K562 (cell line): ENCODE measurements at regions not wholly inside any gene's neighbourhood (a gene's known extent, or its start where the extent isn't known, plus 50 kb on each side); places are given as distances from the start of the nearest gene placed in this dataset.

Source experiments
- ATAC-seq: fragments of 200-7000 bp; cut with Tn5 transposase; 3 replicates; pipeline ENCODE4 v1.9.1; 2020; ENCODE audit warnings: moderate library complexity
- BruUV-seq: library from RNA; stranded (reverse); fragments of 400-500 nt; replicated peaks from 2 replicates; lab custom pipeline; 2021; lab: Mats Ljungman, UMichigan
- CTCF ChIA-PET: fragments of 300-600 bp; formaldehyde crosslinking; extraction: SDS; loops from one replicate; lab custom pipeline; 2021; ENCODE audit warnings: low intra/inter-chr PET ratio; lab: Yijun Ruan, JAX
- POLR2A ChIA-PET: fragments of 300-600, 350-650 bp; sonication (Branson Sonifier 250); formaldehyde crosslinking; extraction: SDS; loops from one replicate; lab custom pipeline; 2021; ENCODE audit warnings: antibody characterized with exemption, inconsistent platforms; lab: Yijun Ruan, JAX
- DNase-seq, 4 experiments: peaks; one replicate each; pipeline versions ENCODE4 v3.0.0 to v3.0.0-alpha.2; 2011 to 2018; ENCODE audit warnings: low spot score in 3 of 4, mixed read lengths in 3 of 4; ENCODE audit errors: extremely low read depth in 1 of 4
- FAIRE-seq: peaks from 2 replicates; lab custom pipeline; 2011; peaks lifted over from hg19 to GRCh38; lab: Jason Lieb, UNC
- H2AFZ ChIP-seq: 2 replicates; pipeline ENCODE4 v1.6.0; 2011; ENCODE audit warnings: low read depth, low read length, control low read depth, inconsistent platforms
- H3K27ac ChIP-seq: fragments of 200-600 bp; 3 replicates; pipeline ENCODE4 v1.8.0; 2011; ENCODE audit warnings: low read depth, mild to moderate bottlenecking, control low read depth, inconsistent platforms, low read length, moderate library complexity, mixed read lengths; ENCODE audit errors: extremely low read depth
- H3K27me3 ChIP-seq, 2 experiments: fragments of 300-600 bp in 1 of 2; 2 replicates in 1 of 2; 3 replicates in 1 of 2; pipeline versions ENCODE4 v1.6.0 to v1.8.0; 2011; ENCODE audit warnings: inconsistent platforms in 2 of 2, low read length in 2 of 2, mild to moderate bottlenecking in 1 of 2, mixed read lengths in 1 of 2, moderate library complexity in 1 of 2; ENCODE audit not compliant: control insufficient read depth in 2 of 2, insufficient read depth in 2 of 2
- H3K36me3 ChIP-seq: fragments of 300-600 bp; 3 replicates; pipeline ENCODE4 v1.8.0; 2011; ENCODE audit warnings: mild to moderate bottlenecking, low read length, inconsistent platforms; ENCODE audit not compliant: control insufficient read depth, insufficient read depth
- H3K4me1 ChIP-seq, 2 experiments: fragments of 200-600 bp in 1 of 2; replicated peaks in 1 of 2; 2 replicates in 1 of 2; 3 replicates in 1 of 2; pipeline versions ENCODE4 v1.5.1 to v1.8.0; 2011; ENCODE audit warnings: inconsistent platforms in 2 of 2, low read length in 2 of 2, mild to moderate bottlenecking in 1 of 2, mixed read lengths in 1 of 2, moderate library complexity in 1 of 2; ENCODE audit not compliant: control insufficient read depth in 2 of 2, insufficient read depth in 2 of 2
- H3K4me2 ChIP-seq: 2 replicates; pipeline ENCODE4 v1.6.1; 2011; ENCODE audit warnings: low read length, control low read depth, inconsistent platforms, mixed read lengths; ENCODE audit not compliant: insufficient read depth
- H3K4me3 ChIP-seq: fragments of 200-600 bp; sonication (generic), shearing (Covaris generic); 2 replicates; pipeline ENCODE4 v1.5.1; 2016; ENCODE audit warnings: control low read depth, inconsistent platforms
- H3K79me2 ChIP-seq: fragments of 200-600 bp; 3 replicates; pipeline ENCODE4 v1.8.0; 2011; ENCODE audit warnings: low read length, inconsistent platforms; ENCODE audit not compliant: control insufficient read depth, insufficient read depth
- H3K9ac ChIP-seq, 2 experiments: 2 replicates each; pipeline versions ENCODE4 v1.6.0 to v1.6.1; 2011; ENCODE audit warnings: low read depth in 2 of 2, low read length in 2 of 2, control low read depth in 1 of 2, inconsistent platforms in 1 of 2, mild to moderate bottlenecking in 1 of 2, mixed read lengths in 1 of 2; ENCODE audit not compliant: insufficient read depth in 1 of 2
- H3K9me1 ChIP-seq: one replicate; pipeline ENCODE4 v1.6.0; 2011; ENCODE audit warnings: inconsistent platforms, mild to moderate bottlenecking, low read length, moderate library complexity; ENCODE audit not compliant: control insufficient read depth, insufficient read depth
- H3K9me3 ChIP-seq: replicated peaks from 2 replicates; pipeline ENCODE4 v1.5.1; 2011; ENCODE audit warnings: low read depth, low read length, inconsistent platforms; ENCODE audit not compliant: control insufficient read depth, insufficient read depth
- H4K20me1 ChIP-seq: replicated peaks from 2 replicates; pipeline ENCODE4 v1.6.1; 2011; ENCODE audit warnings: low read length, inconsistent platforms, mixed read lengths; ENCODE audit not compliant: control insufficient read depth, insufficient read depth
- ARID1B ChIP-seq: fragments of 450-650 bp; IDR thresholded peaks from 2 replicates; pipeline ENCODE4 v1.6.1; 2016; ENCODE audit warnings: antibody characterized with exemption, mild to moderate bottlenecking, inconsistent platforms
- GABPB2 ChIP-seq: fragments of 250-450 bp; sonication (Bioruptor Pico); conservative IDR thresholded peaks from 2 replicates; pipeline ENCODE4 v1.5.1; 2021; ENCODE audit warnings: mild to moderate bottlenecking
- STAG1 ChIP-seq: sonication (generic); formaldehyde crosslinking; IDR thresholded peaks from 2 replicates; pipeline ENCODE4 v1.5.0; 2020; ENCODE audit warnings: missing genetic modification reagents, borderline replicate concordance
- TAF7 ChIP-seq: fragments of 450-650 bp; IDR thresholded peaks from 2 replicates; pipeline ENCODE4 v1.6.1; 2016; ENCODE audit warnings: missing genetic modification characterization, missing compliant biosample characterization
- ZNF23 ChIP-seq: fragments of 250-450 bp; sonication (Bioruptor Pico); IDR thresholded peaks from 2 replicates; pipeline ENCODE4 v1.4.0; 2020; ENCODE audit warnings: mild to moderate bottlenecking
- WGBS: fragments of 100-300 bp; shearing (Covaris generic); methylation state at CpG from one replicate; pipeline ENCODE4 v1.1.6; 2016; ENCODE audit warnings: low coverage, mixed read lengths; ENCODE audit not compliant: insufficient coverage; ENCODE audit errors: missing lambda C conversion rate; 5-methylcytosine and 5-hydroxymethylcytosine counted together
- in situ Hi-C: fragments of 300-500 bp; cut with MboI; formaldehyde crosslinking; loops from 4 replicates; pipeline ENCODE4 v1.15.0; 2018; ENCODE audit warnings: inconsistent platforms, mixed read lengths
- intact Hi-C: fragments of 100-400 bp; cut with micrococcal nuclease; formaldehyde crosslinking; loops from 2 replicates; pipeline ENCODE4 v1.14.2; 2022
- TF ChIP-seq, protein P1 (sequence below): sonication (generic); formaldehyde crosslinking; IDR thresholded peaks from 2 replicates; pipeline ENCODE4 v1.8.1; 2023; ENCODE audit warnings: mild to moderate bottlenecking, missing genetic modification reagents
- TF ChIP-seq, protein P2 (sequence below): fragments of 250-450 bp; sonication (Bioruptor Pico); IDR thresholded peaks from 2 replicates; pipeline ENCODE4 v1.4.0; 2020; ENCODE audit warnings: mild to moderate bottlenecking, moderate library complexity
- TF ChIP-seq, protein P3 (sequence below): sonication (generic); formaldehyde crosslinking; IDR thresholded peaks from 2 replicates; pipeline ENCODE4 v1.8.0; 2023; ENCODE audit warnings: mild to moderate bottlenecking, missing genetic modification reagents

DNA sequence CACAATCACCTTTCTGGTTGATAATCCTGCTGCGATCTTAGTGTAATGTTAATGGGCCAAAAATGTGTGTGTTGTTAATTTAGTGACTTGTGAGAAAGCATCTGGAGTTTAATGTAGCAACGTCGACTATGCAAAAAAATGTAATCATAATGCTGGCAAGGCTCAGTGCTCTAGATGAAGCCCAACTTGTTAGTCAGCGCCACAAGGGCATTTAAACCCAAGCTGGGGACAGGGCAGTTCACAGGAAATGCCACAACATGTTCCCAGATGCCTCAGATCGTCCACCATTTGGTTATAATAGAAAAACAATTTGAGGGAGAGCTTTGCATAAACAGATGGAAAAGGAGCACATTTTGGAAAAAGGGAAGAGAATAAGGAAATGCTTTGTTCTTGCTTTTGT lies 585.4 kb upstream of the PLXNA2 start:
- no peak overlapping the region for H3K9ac ChIP-seq
- CTCF ChIA-PET, result no interaction called here
- in situ Hi-C loops, result no loop called here
- H3K9me3 ChIP-seq, result no peaks in the 10 kb centered on the region
- TF ChIP-seq ARID1B, result no peak
- no peak for TF ChIP-seq STAG1 (CRISPR knock-in tag)
- TF ChIP-seq, protein P1, sequence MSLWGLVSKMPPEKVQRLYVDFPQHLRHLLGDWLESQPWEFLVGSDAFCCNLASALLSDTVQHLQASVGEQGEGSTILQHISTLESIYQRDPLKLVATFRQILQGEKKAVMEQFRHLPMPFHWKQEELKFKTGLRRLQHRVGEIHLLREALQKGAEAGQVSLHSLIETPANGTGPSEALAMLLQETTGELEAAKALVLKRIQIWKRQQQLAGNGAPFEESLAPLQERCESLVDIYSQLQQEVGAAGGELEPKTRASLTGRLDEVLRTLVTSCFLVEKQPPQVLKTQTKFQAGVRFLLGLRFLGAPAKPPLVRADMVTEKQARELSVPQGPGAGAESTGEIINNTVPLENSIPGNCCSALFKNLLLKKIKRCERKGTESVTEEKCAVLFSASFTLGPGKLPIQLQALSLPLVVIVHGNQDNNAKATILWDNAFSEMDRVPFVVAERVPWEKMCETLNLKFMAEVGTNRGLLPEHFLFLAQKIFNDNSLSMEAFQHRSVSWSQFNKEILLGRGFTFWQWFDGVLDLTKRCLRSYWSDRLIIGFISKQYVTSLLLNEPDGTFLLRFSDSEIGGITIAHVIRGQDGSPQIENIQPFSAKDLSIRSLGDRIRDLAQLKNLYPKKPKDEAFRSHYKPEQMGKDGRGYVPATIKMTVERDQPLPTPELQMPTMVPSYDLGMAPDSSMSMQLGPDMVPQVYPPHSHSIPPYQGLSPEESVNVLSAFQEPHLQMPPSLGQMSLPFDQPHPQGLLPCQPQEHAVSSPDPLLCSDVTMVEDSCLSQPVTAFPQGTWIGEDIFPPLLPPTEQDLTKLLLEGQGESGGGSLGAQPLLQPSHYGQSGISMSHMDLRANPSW (CRISPR knock-in tag), result no peak
- TF ChIP-seq, protein P2, sequence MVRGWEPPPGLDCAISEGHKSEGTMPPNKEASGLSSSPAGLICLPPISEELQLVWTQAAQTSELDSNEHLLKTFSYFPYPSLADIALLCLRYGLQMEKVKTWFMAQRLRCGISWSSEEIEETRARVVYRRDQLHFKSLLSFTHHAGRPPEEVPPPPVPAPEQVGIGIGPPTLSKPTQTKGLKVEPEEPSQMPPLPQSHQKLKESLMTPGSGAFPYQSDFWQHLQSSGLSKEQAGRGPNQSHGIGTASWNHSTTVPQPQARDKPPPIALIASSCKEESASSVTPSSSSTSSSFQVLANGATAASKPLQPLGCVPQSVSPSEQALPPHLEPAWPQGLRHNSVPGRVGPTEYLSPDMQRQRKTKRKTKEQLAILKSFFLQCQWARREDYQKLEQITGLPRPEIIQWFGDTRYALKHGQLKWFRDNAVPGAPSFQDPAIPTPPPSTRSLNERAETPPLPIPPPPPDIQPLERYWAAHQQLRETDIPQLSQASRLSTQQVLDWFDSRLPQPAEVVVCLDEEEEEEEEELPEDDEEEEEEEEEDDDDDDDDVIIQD (CRISPR knock-in tag), result no peak
- TF ChIP-seq ZNF23, result no peak
- TF ChIP-seq GABPB2 (CRISPR knock-in tag), result no peak
- TF ChIP-seq, protein P3, sequence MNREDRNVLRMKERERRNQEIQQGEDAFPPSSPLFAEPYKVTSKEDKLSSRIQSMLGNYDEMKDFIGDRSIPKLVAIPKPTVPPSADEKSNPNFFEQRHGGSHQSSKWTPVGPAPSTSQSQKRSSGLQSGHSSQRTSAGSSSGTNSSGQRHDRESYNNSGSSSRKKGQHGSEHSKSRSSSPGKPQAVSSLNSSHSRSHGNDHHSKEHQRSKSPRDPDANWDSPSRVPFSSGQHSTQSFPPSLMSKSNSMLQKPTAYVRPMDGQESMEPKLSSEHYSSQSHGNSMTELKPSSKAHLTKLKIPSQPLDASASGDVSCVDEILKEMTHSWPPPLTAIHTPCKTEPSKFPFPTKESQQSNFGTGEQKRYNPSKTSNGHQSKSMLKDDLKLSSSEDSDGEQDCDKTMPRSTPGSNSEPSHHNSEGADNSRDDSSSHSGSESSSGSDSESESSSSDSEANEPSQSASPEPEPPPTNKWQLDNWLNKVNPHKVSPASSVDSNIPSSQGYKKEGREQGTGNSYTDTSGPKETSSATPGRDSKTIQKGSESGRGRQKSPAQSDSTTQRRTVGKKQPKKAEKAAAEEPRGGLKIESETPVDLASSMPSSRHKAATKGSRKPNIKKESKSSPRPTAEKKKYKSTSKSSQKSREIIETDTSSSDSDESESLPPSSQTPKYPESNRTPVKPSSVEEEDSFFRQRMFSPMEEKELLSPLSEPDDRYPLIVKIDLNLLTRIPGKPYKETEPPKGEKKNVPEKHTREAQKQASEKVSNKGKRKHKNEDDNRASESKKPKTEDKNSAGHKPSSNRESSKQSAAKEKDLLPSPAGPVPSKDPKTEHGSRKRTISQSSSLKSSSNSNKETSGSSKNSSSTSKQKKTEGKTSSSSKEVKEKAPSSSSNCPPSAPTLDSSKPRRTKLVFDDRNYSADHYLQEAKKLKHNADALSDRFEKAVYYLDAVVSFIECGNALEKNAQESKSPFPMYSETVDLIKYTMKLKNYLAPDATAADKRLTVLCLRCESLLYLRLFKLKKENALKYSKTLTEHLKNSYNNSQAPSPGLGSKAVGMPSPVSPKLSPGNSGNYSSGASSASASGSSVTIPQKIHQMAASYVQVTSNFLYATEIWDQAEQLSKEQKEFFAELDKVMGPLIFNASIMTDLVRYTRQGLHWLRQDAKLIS (CRISPR knock-in tag), result no peak
- TF ChIP-seq TAF7 (tag), result no peak
- TF ChIP-seq, all 486 proteins: peak for 0
- Histone ChIP-seq H2AFZ (no peak overlapping the region), H3K27ac (no peak overlapping the region), H3K4me3 (no peak overlapping the region), H4K20me1 (no peaks in the 10 kb centered on the region), H3K79me2 (no peaks in the 10 kb centered on the region), H3K36me3 (no peaks in the 10 kb centered on the region), H3K4me1 (no peaks in the 10 kb centered on the region), H3K9me1 (no peaks in the 10 kb centered on the region), H3K4me2 (no peak overlapping the region), H3K27me3 (no peaks in the 10 kb centered on the region)
- POLR2A ChIA-PET, result no interaction called here
- BruUV-seq, result no TSS peak
- 0% methylated on average over 5 of the region's 5 CpGs for WGBS
- DNase-seq (no peak), ATAC-seq (no peak), FAIRE-seq (no peak)
- intact Hi-C loops, result no loop called here
